Neuronal stem cell (in vitro differentiated cells): ENCODE measurements at regions not wholly inside any gene's neighbourhood (a gene's known extent, or its start where the extent isn't known, plus 50 kb on each side); places are given as distances from the start of the nearest gene placed in this dataset.
A peak's percentile ranks its signal among the peaks of the same experiment; 100 is the strongest.

Source experiments
- DNase-seq: peaks from one replicate; pipeline ENCODE4 v3.0.0-alpha.2; 2013; ENCODE audit warnings: low spot score
- H2AFZ ChIP-seq: one replicate; pipeline ENCODE4 v1.6.1; 2013; ENCODE audit warnings: mild to moderate bottlenecking, low read length, inconsistent platforms
- H2AK5ac ChIP-seq: 2 replicates; pipeline ENCODE4 v1.6.1; 2013; ENCODE audit warnings: low read depth, mild to moderate bottlenecking, inconsistent platforms, low read length, moderate library complexity, mixed read lengths
- H2BK120ac ChIP-seq: 2 replicates; pipeline ENCODE4 v1.6.1; 2013; ENCODE audit warnings: low read depth, mild to moderate bottlenecking, inconsistent platforms, low read length, moderate library complexity, mixed read lengths
- H2BK12ac ChIP-seq: one replicate; pipeline ENCODE4 v1.6.1; 2013; ENCODE audit warnings: low read length, inconsistent platforms
- H2BK15ac ChIP-seq: 2 replicates; pipeline ENCODE4 v1.6.1; 2013; ENCODE audit warnings: mild to moderate bottlenecking, low read length, inconsistent platforms, mixed read lengths
- H2BK5ac ChIP-seq: one replicate; pipeline ENCODE4 v1.6.1; 2013; ENCODE audit warnings: inconsistent platforms, mild to moderate bottlenecking, low read length, moderate library complexity
- H3K14ac ChIP-seq: one replicate; pipeline ENCODE4 v1.6.1; 2013; ENCODE audit warnings: low read length, inconsistent platforms
- H3K18ac ChIP-seq: 2 replicates; pipeline ENCODE4 v1.6.1; 2013; ENCODE audit warnings: low read length, inconsistent platforms
- H3K23ac ChIP-seq: 2 replicates; pipeline ENCODE4 v1.6.1; 2013; ENCODE audit warnings: low read depth, mild to moderate bottlenecking, mixed read lengths, low read length, inconsistent platforms; ENCODE audit not compliant: poor library complexity
- H3K27ac ChIP-seq: replicated peaks from 3 replicates; pipeline ENCODE4 v1.5.1; 2013; ENCODE audit warnings: low read length, inconsistent platforms
- H3K27me3 ChIP-seq, 3 experiments: 2 replicates each; pipeline ENCODE4 v1.6.1; 2013; ENCODE audit warnings: low read length in 3 of 3, mild to moderate bottlenecking in 2 of 3, inconsistent platforms in 1 of 3, low read depth in 1 of 3, mixed read lengths in 1 of 3, moderate library complexity in 1 of 3; ENCODE audit not compliant: control insufficient read depth in 3 of 3, insufficient read depth in 3 of 3
- H3K36me3 ChIP-seq, 2 donors: replicated peaks in 1 of 2; 2 replicates each; pipeline ENCODE4 v1.6.1; 2013; ENCODE audit warnings: low read length in 2 of 2; ENCODE audit not compliant: control insufficient read depth in 2 of 2, insufficient read depth in 2 of 2
- H3K4ac ChIP-seq: 2 replicates; pipeline ENCODE4 v1.6.1; 2013; ENCODE audit warnings: inconsistent platforms, mild to moderate bottlenecking, low read length, moderate library complexity
- H3K4me1 ChIP-seq, 2 donors: 1 replicate in 1 of 2; 2 replicates in 1 of 2; pipeline ENCODE4 v1.6.1; 2013; ENCODE audit warnings: low read length in 2 of 2, low read depth in 1 of 2; ENCODE audit not compliant: control insufficient read depth in 2 of 2, insufficient read depth in 1 of 2
- H3K4me2 ChIP-seq: one replicate; pipeline ENCODE4 v1.6.1; 2013; ENCODE audit warnings: mild to moderate bottlenecking, low read length, inconsistent platforms; ENCODE audit not compliant: insufficient read depth, poor library complexity, severe bottlenecking
- H3K4me3 ChIP-seq, 2 donors: 2 replicates each; pipeline ENCODE4 v1.5.1; 2013; ENCODE audit warnings: low read length in 2 of 2, mild to moderate bottlenecking in 2 of 2, inconsistent platforms in 1 of 2, moderate library complexity in 1 of 2
- H3K79me1 ChIP-seq: one replicate; pipeline ENCODE4 v1.6.1; 2013; ENCODE audit warnings: low read depth, mild to moderate bottlenecking, inconsistent platforms, low read length, moderate library complexity
- H3K9ac ChIP-seq: one replicate; pipeline ENCODE4 v1.6.1; 2013; ENCODE audit warnings: mild to moderate bottlenecking, low read depth, low read length, inconsistent platforms; ENCODE audit not compliant: poor library complexity
- H3K9me3 ChIP-seq, 2 donors: replicated peaks in 1 of 2; 2 replicates each; pipeline versions ENCODE3 to v1.6.1; 2013; ENCODE audit warnings: low read length in 2 of 2, mild to moderate bottlenecking in 2 of 2, inconsistent platforms in 1 of 2, low read depth in 1 of 2, mixed read lengths in 1 of 2, moderate library complexity in 1 of 2; ENCODE audit not compliant: control insufficient read depth in 2 of 2, insufficient read depth in 1 of 2
- H4K8ac ChIP-seq: one replicate; pipeline ENCODE4 v1.6.1; 2013; ENCODE audit warnings: low read depth, mild to moderate bottlenecking, inconsistent platforms, low read length, moderate library complexity
- H4K91ac ChIP-seq: one replicate; pipeline ENCODE4 v1.6.1; 2013; ENCODE audit warnings: low read length, low read depth, mild to moderate bottlenecking, inconsistent platforms; ENCODE audit not compliant: poor library complexity
- WGBS, 2 donors: extraction: QIAGEN DNeasy Blood & Tissue Kit; methylation state at CpG; one replicate each; pipeline ENCODE4 v1.1.7; 2013; ENCODE audit warnings: missing lambda C conversion rate in 2 of 2, mixed read lengths in 1 of 2; ENCODE audit not compliant: insufficient read length in 2 of 2, insufficient replicate concordance in 1 of 2; ENCODE audit errors: extremely low coverage in 2 of 2; 5-methylcytosine and 5-hydroxymethylcytosine counted together

DNA sequence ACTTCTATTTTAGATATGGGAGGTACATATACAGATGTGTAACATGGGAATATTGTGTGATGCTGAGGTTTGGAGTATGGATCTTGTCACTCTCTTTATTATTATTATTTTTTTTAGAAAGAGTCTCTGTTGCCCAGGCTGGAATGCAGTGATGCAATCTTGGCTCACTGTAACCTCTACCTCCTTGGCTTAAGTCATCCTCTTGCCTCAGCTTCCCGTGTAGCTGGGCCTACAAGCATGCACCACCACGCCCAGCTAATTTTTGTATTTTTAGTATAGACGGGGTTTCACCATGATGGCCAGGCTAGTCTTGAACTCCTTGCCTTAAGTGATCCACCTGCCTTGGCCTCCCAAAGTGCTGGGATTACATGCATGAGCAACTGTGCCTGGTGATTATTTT lies 138.4 kb upstream of the SLC28A3 start:
- Histone ChIP-seq H3K4me1 (peaks cover 0 to 7% of the 10 kb centered on the region in 2 donors), H2BK12ac (no peak overlapping the region), H3K4me3 (no peak overlapping the region), H3K4me2 (no peak overlapping the region), H2BK15ac (no peak overlapping the region), H3K4ac (no peak overlapping the region), H2BK120ac (no peak overlapping the region), H3K23ac (no peak overlapping the region), H4K91ac (no peak overlapping the region), H3K18ac (no peak overlapping the region), H3K14ac (no peak overlapping the region), H3K79me1 (no peaks in the 10 kb centered on the region), H3K27ac (no peak overlapping the region), H2BK5ac (no peak overlapping the region), H4K8ac (no peak overlapping the region), H2AK5ac (no peak overlapping the region), H3K36me3 (no peaks in the 10 kb centered on the region), H2AFZ (no peak overlapping the region), H3K9ac (no peak overlapping the region), H3K9me3 (no peaks in the 10 kb centered on the region), H3K27me3 (no peaks in the 10 kb centered on the region)
- no peak for DNase-seq
- no CpG with 5 or more reads among the region's 3 CpGs for WGBS, 2 donors

DNA sequence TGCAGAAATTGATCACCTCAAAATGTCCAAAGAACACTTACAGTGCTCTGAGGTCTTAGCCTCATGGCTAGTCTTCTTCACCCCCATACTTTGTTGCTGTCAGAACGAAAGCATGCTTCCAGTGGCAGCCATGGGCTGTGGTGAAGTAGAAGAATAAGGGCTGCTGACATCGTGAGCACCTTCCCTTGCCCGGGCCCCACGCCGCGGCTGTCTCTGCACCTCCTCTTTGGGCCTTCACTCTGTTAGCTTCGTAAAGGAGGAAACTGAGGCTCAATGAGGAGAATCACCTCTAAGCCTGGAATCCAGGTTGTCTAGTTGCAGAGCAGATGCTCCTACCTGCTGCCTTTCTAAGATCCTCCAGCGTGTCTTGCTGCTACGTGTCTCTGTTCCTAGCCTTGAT lies 139.5 kb upstream of the SLC28A3 start:
- H3K27ac ChIP-seq, result no peak overlapping the region
- no CpG with 5 or more reads among the region's 9 CpGs for whole genome bisulfite sequencing, 2 donors
- no peaks in the 10 kb centered on the region for H3K79me1 ChIP-seq
- no peak overlapping the region for H3K4ac ChIP-seq
- H3K27me3 ChIP-seq, result no peaks in the 10 kb centered on the region
- H2AK5ac ChIP-seq, result no peak overlapping the region
- H2BK15ac ChIP-seq, result no peak overlapping the region
- no peak overlapping the region for H2AFZ ChIP-seq
- H3K4me3 ChIP-seq, result no peak overlapping the region
- peaks cover 0 to 7% of the 10 kb centered on the region in 2 donors for H3K4me1 ChIP-seq
- H3K36me3 ChIP-seq, result no peaks in the 10 kb centered on the region
- no peak overlapping the region for H2BK5ac ChIP-seq
- no peak overlapping the region for H2BK120ac ChIP-seq
- H4K91ac ChIP-seq, result no peak overlapping the region
- no peak overlapping the region for H4K8ac ChIP-seq
- no peak overlapping the region for H3K18ac ChIP-seq
- H3K9me3 ChIP-seq, result no peaks in the 10 kb centered on the region
- no peak overlapping the region for H3K14ac ChIP-seq
- no peak overlapping the region for H3K4me2 ChIP-seq
- no peak for DNase-seq
- H2BK12ac ChIP-seq, result no peak overlapping the region
- no peak overlapping the region for H3K23ac ChIP-seq
- no peak overlapping the region for H3K9ac ChIP-seq

DNA sequence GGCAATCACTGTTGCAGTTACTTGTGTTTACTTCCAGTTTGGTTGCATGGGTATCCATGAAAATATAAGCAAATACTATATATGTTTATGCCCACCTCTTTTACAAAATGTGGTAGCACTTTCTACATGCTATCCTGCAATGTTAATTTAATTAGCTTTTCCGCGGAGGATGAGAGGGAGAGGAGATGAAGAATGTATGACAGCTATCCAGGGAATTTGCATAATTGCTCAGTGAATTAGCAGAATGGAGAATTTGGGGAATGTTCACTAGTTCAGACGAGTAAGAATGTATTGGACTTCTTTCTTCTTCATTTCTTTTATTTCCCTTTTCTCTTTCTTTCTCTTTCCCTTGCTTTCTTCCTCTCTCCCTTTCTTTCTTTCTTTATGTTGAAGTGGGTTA lies 140.7 kb upstream of the SLC28A3 start:
- Histone ChIP-seq H2BK12ac (no peak overlapping the region), H3K36me3 (no peaks in the 10 kb centered on the region), H3K9me3 (no peaks in the 10 kb centered on the region), H3K18ac (no peak overlapping the region), H3K4me1 (peaks cover 0 to 7% of the 10 kb centered on the region in 2 donors), H3K4me3 (no peak overlapping the region), H2BK5ac (no peak overlapping the region), H3K4ac (no peak overlapping the region), H2BK120ac (no peak overlapping the region), H3K27me3 (no peaks in the 10 kb centered on the region), H3K27ac (no peak overlapping the region), H3K4me2 (no peak overlapping the region), H2AK5ac (no peak overlapping the region), H3K23ac (no peak overlapping the region), H3K14ac (no peak overlapping the region), H3K9ac (no peak overlapping the region), H2AFZ (no peak overlapping the region), H3K79me1 (no peaks in the 10 kb centered on the region), H2BK15ac (no peak overlapping the region), H4K91ac (no peak overlapping the region), H4K8ac (no peak overlapping the region)
- DNase-seq, result no peak
- WGBS, 2 donors, result no CpG with 5 or more reads among the region's 3 CpGs

DNA sequence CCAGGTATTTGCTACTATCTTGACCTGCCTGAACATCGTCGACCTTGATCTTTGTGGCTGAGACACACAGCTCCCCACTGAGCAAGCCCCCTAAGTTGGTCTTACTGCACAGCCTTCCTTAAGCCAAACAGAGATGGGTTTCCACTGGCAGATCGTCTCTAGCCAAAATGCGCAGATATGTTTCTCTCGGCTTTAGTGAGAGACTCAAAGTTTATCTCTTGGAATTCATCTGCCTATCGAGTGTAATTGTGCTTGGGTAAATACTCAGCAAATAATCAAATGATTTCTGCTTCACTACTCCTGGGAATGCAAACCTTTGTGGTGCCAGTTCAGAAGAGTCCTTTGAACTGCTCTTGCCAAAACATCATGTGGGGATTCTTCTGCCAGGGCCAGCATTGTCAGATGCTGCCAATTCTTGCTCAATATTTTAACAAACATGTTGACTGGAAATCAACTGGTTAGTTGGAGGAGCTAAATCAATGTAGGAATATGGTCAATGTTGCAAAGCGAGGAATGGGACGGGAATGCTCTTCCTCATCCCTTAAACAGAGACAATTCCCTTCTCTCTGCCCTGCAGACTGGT lies 141.2 kb upstream of the SLC28A3 start:
- no peak overlapping the region for H4K8ac ChIP-seq
- H3K36me3 ChIP-seq, result no peaks in the 10 kb centered on the region
- no peaks in the 10 kb centered on the region for H3K79me1 ChIP-seq
- no peak overlapping the region for H3K4me3 ChIP-seq
- H3K27ac ChIP-seq, result no peak overlapping the region
- no peak overlapping the region for H2AFZ ChIP-seq
- no peak overlapping the region for H2BK120ac ChIP-seq
- peak overlapping the region; percentile 15 for H3K18ac ChIP-seq
- H3K9me3 ChIP-seq, result no peaks in the 10 kb centered on the region
- no peak overlapping the region for H4K91ac ChIP-seq
- H3K9ac ChIP-seq, result no peak overlapping the region
- H3K23ac ChIP-seq, result no peak overlapping the region
- peak; percentile 32 for DNase-seq
- no peak overlapping the region for H2AK5ac ChIP-seq
- no peak overlapping the region for H2BK12ac ChIP-seq
- no peak overlapping the region for H3K14ac ChIP-seq
- H3K4me2 ChIP-seq, result no peak overlapping the region
- peaks cover 0 to 7% of the 10 kb centered on the region in 2 donors for H3K4me1 ChIP-seq
- H3K27me3 ChIP-seq, result no peaks in the 10 kb centered on the region
- no peak overlapping the region for H3K4ac ChIP-seq
- no peak overlapping the region for H2BK5ac ChIP-seq
- no CpG with 5 or more reads among the region's 8 CpGs for WGBS, 2 donors
- no peak overlapping the region for H2BK15ac ChIP-seq
